NCI-H748 (cell line): ENCODE measurements at regions not wholly inside any gene's neighbourhood (a gene's known extent, or its start where the extent isn't known, plus 50 kb on each side); places are given as distances from the start of the nearest gene placed in this dataset.

Experiments
- DNase-seq: peaks from one replicate; lab custom pipeline; 2025; ENCODE audit not compliant: unreplicated experiment; lab: John Stamatoyannopoulos, UW

GRCh38 chr9:103900466-103900865 lies 193.6 kb upstream of the SMC2 start:
- no peak for DNase-seq

DNA sequence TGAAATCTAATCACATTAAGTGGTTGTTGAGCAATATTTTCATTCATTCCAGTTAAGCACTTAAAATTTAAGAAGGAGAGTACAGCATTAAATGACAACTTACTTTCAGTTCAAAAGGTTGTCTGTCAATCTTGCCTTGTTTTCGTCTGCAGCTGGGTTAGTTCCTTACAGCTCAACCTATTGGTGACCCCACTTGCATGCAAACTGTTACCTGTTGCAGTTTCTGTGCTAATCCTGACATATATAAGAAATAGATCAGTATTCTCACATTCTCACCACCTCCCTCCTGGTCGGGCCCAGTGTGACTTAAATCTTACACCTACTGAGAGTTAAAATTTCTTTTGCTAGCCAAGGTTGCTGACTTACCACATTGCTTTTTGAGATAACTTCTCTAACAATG lies 191.8 kb upstream of the SMC2 start:
- no peak for DNase-seq

- no peak for DNase-seq
Measured at GRCh38 chr9:103904242-103904641, 189.9 kb upstream of the SMC2 start.

- no peak for DNase-seq
Measured at GRCh38 chr9:103913899-103914298, 180.2 kb upstream of the SMC2 start.

DNA sequence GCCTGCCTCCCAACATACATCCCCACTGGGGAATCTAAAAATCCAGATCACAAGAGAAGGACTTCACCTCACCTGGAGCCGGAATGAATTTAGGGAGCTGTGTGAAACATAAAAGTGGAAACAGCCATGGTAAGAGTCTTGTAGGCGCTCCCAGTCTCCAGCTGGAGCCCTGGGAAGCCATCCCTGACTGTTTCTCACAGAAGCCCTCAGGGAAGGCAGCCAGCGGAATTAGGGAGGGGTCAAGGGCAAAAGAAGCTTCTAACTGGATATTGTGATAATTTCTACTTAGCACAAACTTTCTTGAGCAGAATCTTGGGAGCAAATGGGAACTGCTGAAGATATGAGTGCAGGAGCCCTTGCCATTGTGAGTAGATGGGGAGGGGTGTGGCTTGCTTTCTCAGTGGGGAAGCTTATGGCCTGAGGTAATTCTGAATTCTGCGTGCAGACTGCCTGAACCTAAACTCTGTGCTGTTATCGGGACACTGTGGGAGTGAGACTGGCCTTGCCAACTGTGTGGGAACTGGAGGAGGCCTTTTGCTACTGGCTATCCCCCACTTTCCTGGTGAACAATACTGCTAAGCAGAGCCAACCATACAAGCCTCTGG lies 174.4 kb upstream of the SMC2 start:
- DNase-seq, result no peak

DNA sequence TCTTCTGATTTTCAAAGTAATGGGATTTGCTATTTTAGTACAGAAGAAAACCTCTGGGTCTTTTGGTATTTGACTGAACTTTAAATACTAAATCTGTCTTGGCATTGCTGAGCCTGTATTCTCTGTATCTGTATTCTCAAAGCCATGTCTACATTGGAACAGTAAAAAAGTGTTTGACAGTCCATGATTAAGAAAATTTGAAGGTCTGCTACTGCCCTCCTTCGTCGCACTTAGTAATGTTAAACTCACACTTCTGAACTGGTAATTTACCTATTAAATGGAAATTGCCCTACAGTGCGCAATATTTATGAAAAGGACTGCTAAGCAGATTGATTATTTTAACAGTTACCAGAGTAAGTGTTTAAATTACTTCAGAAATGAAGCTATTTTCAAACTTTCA lies 165.7 kb upstream of the SMC2 start:
- no peak for DNase-seq

DNA sequence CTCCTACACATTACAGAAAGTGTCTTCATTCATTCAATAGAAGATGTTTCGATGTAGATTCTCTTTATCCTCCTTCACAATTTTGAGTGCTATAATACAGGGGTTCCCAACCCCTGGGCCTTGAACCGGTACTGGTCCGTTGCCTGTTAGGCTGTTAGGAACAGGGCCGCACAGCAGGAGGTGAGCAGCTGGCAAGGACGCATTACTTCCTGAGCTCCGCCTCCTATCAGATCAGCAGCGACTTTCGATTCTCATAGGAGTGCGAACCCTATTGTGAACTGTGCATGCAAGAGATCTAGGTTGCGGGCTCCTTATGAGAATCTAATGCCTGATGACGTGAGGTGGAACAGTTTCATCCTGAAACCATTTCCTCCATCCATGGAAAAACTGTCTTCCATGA lies 153.0 kb upstream of the SMC2 start:
- peak; percentile 45 for DNase-seq

DNA sequence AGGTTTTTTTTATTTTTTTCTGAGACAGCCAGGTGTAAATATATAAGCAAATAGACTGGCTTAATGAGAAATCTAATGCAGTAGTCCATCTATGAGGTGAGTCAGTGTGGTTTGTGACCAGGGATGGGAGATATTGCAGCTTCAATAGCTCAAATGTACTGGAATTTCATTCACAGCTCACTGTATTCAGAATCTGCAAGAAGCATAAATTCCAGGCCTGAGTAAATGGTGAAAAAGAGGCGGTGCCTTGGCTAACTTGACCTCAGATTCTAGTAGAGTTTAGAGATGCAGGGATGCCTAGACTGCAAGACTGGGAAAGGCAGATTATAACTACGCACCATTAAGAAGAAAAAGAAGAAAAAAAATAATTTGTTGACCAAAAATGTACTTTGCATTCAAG lies 151.9 kb upstream of the SMC2 start:
- peak; percentile 72 for DNase-seq

- peak; percentile 98 for DNase-seq
Measured at GRCh38 chr9:103942651-103943050, 151.5 kb upstream of the SMC2 start.

GRCh38 chr9:103949096-103949495 lies 145.0 kb upstream of the SMC2 start:
- DNase-seq, result no peak

GRCh38 chr9:103977163-103977562 lies 116.9 kb upstream of the SMC2 start:
- DNase-seq, result no peak

DNA sequence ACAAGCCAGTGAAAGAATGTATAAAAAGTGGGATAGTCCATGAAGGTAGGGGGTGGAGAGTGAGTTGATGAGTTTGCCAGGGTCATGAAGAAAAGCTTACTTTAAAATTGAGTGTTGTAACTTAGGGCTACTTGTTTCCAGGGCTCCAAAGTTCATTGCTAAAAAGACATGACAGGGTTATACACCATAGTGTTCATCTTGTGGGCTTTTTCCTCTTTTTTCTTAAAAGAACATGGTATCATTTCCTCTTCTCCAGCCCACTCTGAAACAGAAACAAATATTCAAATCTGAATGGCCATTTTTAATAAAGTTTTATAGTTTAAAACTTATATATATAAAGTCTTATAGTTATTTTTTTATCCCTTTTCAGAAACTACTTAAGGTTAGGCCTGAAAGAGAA lies 115.7 kb upstream of the SMC2 start:
- no peak for DNase-seq

DNA sequence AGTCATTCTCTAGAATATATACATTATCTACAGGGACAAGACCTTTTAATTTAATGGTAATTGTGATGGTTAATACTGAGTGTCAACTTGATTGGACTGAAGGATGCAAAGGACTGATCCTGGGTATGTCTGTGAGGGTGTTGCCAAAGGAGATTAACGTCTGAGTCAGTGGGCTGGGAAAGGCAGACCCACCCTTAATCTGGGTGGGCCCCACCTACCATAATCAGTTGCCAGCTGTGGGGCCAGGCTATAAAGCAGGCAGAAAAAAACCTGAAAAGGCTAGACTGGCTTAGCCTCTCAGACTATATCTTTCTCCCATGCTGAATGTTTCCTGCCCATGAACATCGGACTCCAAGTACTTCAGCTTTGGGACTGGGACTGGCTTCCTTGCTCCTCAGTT lies 112.2 kb upstream of the SMC2 start:
- DNase-seq, result no peak

DNA sequence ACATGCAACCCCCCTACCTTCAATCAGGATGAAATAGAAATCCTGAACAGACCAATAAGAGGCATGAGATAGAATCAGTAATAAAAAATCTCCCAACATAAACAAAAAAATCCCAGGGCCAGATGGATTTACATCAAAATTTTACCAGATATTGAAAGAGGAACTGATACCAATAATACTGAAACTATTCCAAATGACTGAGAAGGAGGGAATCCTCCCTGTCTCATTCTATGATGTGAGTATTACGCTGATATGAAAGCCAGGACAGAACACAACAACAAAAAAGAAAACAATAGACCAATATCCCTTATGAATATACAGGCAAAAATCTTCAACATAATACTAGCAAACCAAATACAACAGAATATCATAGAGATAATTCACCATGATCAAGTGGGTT lies 109.0 kb upstream of the SMC2 start:
- no peak for DNase-seq

GRCh38 chr9:103988821-103989220 lies 105.3 kb upstream of the SMC2 start:
- no peak for DNase-seq

- DNase-seq, result no peak
Measured at GRCh38 chr9:103990311-103990710, 103.8 kb upstream of the SMC2 start.

DNA sequence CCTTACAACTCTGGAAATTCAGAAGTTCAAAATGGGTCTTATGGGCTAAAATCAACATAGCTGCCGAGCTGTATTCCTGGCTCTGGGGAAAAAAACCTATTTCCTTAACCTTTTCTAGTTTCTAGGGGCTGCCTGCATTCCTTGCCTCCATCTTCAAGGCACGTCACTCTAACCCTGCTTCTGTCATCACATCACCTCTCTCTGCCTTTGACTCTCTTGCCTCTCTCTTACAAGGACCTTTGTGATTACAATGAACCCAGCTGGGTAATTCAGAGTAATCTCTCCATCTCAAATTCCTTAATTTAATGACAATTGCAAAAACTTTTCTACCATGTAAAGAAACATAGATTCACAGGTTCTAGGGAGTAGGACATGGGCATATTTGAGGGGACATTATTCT lies 103.1 kb upstream of the SMC2 start:
- no peak for DNase-seq

GRCh38 chr9:103991698-103992097 lies 102.4 kb upstream of the SMC2 start:
- peak; percentile 10 for DNase-seq

DNA sequence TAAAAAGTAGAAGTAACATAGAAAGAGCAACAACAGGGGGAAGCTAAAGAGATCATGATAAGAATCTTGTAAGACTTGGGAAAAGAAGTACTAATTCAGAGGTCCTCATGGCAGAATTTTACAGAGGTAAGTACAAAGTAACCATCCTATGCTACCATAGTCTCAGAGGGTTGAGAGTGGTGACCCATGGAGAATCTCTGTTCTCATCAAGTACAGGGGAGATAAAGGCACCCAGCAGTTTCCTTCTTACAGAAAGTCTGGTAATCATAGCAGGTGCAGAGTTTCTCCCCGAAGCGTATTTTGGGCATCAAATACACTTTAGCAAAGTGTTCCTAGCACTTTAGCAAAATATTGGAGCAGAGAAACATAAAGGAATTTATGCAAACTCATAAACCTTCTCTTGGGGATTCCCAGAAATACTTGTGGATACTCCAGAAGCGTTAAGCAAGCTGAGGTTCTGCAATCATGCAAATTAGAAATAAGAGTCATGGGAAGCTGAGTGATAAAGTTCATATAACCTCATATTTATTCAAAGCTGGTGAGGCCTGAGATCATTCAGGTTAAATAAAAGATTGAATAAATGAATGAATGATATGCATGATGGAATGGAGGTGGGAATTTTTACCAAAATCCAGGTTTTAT lies 101.0 kb upstream of the SMC2 start:
- DNase-seq, result no peak

- DNase-seq, result no peak
Measured at GRCh38 chr9:103997856-103998370, 96.2 kb upstream of the SMC2 start.

GRCh38 chr9:103999375-104000062 lies 94.6 kb upstream of the SMC2 start:
- no peak for DNase-seq

- peak; percentile 27 for DNase-seq
Measured at GRCh38 chr9:104009826-104010225, 84.3 kb upstream of the SMC2 start.
